OCI-LY1 (cell line): ENCODE measurements at regions not wholly inside any gene's neighbourhood (a gene's known extent, or its start where the extent isn't known, plus 50 kb on each side); places are given as distances from the start of the nearest gene placed in this dataset.

ENCODE experiments used
- H2AFZ ChIP-seq: fragments of 200-600 bp; sonication (generic), shearing (Covaris generic); 2 replicates; pipeline ENCODE4 v1.6.0; 2014; ENCODE audit warnings: antibody characterized with exemption, mild to moderate bottlenecking, low read length
- H3F3A ChIP-seq: fragments of 200-600 bp; sonication (generic), shearing (Covaris generic); 2 replicates; pipeline ENCODE4 v1.6.0; 2014; ENCODE audit warnings: mild to moderate bottlenecking, antibody characterized with exemption, low read length, moderate library complexity; ENCODE audit not compliant: insufficient read depth
- H3K27ac ChIP-seq: fragments of 200-600 bp; sonication (generic); 2 replicates; pipeline ENCODE4 v1.5.1; 2014; ENCODE audit warnings: low read length, mixed run types, mild to moderate bottlenecking, low read depth; ENCODE audit not compliant: poor library complexity, severe bottlenecking
- H3K27me3 ChIP-seq: fragments of 200-600 bp; sonication (generic); 2 replicates; pipeline ENCODE4 v1.6.0; 2014; ENCODE audit warnings: antibody characterized with exemption, mild to moderate bottlenecking, low read length, moderate library complexity; ENCODE audit not compliant: insufficient read depth
- H3K36me3 ChIP-seq: fragments of 200-600 bp; sonication (generic); 2 replicates; pipeline ENCODE4 v1.6.1; 2014; ENCODE audit warnings: mild to moderate bottlenecking, antibody characterized with exemption, low read length, moderate library complexity, mixed read lengths; ENCODE audit not compliant: insufficient read depth
- H3K4me1 ChIP-seq: fragments of 200-600 bp; sonication (generic); 2 replicates; pipeline ENCODE4 v1.5.1; 2014; ENCODE audit warnings: mild to moderate bottlenecking, low read length, moderate library complexity; ENCODE audit not compliant: insufficient read depth, severe bottlenecking
- H3K4me2 ChIP-seq: fragments of 200-600 bp; sonication (generic), shearing (Covaris generic); 2 replicates; pipeline ENCODE4 v1.6.1; 2014; ENCODE audit warnings: low read length
- H3K4me3 ChIP-seq: fragments of 200-600 bp; sonication (generic); 2 replicates; pipeline ENCODE4 v1.5.1; 2014; ENCODE audit warnings: low read length, low read depth, mild to moderate bottlenecking, mixed read lengths; ENCODE audit not compliant: poor library complexity, severe bottlenecking
- H3K79me2 ChIP-seq: fragments of 200-600 bp; shearing (Covaris generic); 2 replicates; pipeline ENCODE4 v1.6.1; 2016; ENCODE audit warnings: mixed run types, low read length, mixed read lengths; ENCODE audit not compliant: insufficient read depth
- H3K9ac ChIP-seq: fragments of 200-600 bp; sonication (generic), shearing (Covaris generic); 2 replicates; pipeline ENCODE4 v1.6.1; 2014; ENCODE audit warnings: mild to moderate bottlenecking, low read length, mixed read lengths
- H3K9me2 ChIP-seq: fragments of 200-600 bp; sonication (generic), shearing (Covaris generic); 2 replicates; pipeline ENCODE4 v1.6.1; 2014; ENCODE audit warnings: low read depth, mild to moderate bottlenecking, low read length, mixed read lengths
- H3K9me3 ChIP-seq: fragments of 200-600 bp; shearing (Covaris generic); 2 replicates; pipeline ENCODE4 v1.6.1; 2014; ENCODE audit warnings: low read length, mixed read lengths
- H4K20me1 ChIP-seq: fragments of 200-600 bp; sonication (generic), shearing (Covaris generic); 2 replicates; pipeline ENCODE4 v1.6.0; 2016; ENCODE audit warnings: mild to moderate bottlenecking, low read length; ENCODE audit not compliant: insufficient read depth
- CTCF ChIP-seq: fragments of 200-600 bp; sonication (generic), shearing (Covaris generic); IDR thresholded peaks from 2 replicates; pipeline ENCODE4 v1.5.1; 2017; ENCODE audit warnings: mild to moderate bottlenecking, antibody characterized with exemption, low read length, moderate library complexity, mixed read lengths
- EZH2 ChIP-seq: fragments of 200-600 bp; sonication (generic), shearing (Covaris generic); IDR thresholded peaks from 2 replicates; pipeline ENCODE4 v1.8.0; 2017; ENCODE audit warnings: borderline replicate concordance, mixed run types, mild to moderate bottlenecking, antibody characterized with exemption, low read length, moderate library complexity, mixed read lengths

- no peaks in the 10 kb centered on the region for H3K79me2 ChIP-seq
- H3K27me3 ChIP-seq: no peaks in the 10 kb centered on the region
- H3K4me1 ChIP-seq: no peaks in the 10 kb centered on the region
- TF ChIP-seq EZH2: no peak
- TF ChIP-seq CTCF: no peak
- no peak overlapping the region for H2AFZ ChIP-seq
- no peaks in the 10 kb centered on the region for H3K9me3 ChIP-seq
- no peaks in the 10 kb centered on the region for H3K36me3 ChIP-seq
- H3K9ac ChIP-seq: no peak overlapping the region
- H4K20me1 ChIP-seq: no peaks in the 10 kb centered on the region
- no peak overlapping the region for H3K4me3 ChIP-seq
- H3K9me2 ChIP-seq: no peaks in the 10 kb centered on the region
- H3K4me2 ChIP-seq: no peak overlapping the region
- H3F3A ChIP-seq: no peaks in the 10 kb centered on the region
- H3K27ac ChIP-seq: no peak overlapping the region
Measured at GRCh38 chr18:43193336-43193735, 77.9 kb upstream of the RIT2 start.

GRCh38 chr18:43192408-43192807, 76.9 kb upstream of the RIT2 start:
- no peaks in the 10 kb centered on the region for H3K9me3 ChIP-seq

GRCh38 chr18:43181711-43182110, 66.2 kb upstream of the RIT2 start:
- no peaks in the 10 kb centered on the region for H3K79me2 ChIP-seq
- no peak overlapping the region for H3K4me3 ChIP-seq
- H3K27ac ChIP-seq: no peak overlapping the region
- no peaks in the 10 kb centered on the region for H4K20me1 ChIP-seq
- H3K4me2 ChIP-seq: no peak overlapping the region
- no peak overlapping the region for H2AFZ ChIP-seq
- no peaks in the 10 kb centered on the region for H3F3A ChIP-seq
- TF ChIP-seq EZH2 (no peak), CTCF (no peak)
- no peak overlapping the region for H3K9ac ChIP-seq
- no peaks in the 10 kb centered on the region for H3K27me3 ChIP-seq
- H3K4me1 ChIP-seq: no peaks in the 10 kb centered on the region
- no peaks in the 10 kb centered on the region for H3K9me3 ChIP-seq
- no peaks in the 10 kb centered on the region for H3K9me2 ChIP-seq
- H3K36me3 ChIP-seq: no peaks in the 10 kb centered on the region

More at GRCh38 chr18:43192408-43192807, 76.9 kb upstream of the RIT2 start:
- H3K4me1 ChIP-seq: no peaks in the 10 kb centered on the region
- no peaks in the 10 kb centered on the region for H3K79me2 ChIP-seq
- no peaks in the 10 kb centered on the region for H3K27me3 ChIP-seq
- no peak for TF ChIP-seq EZH2
- TF ChIP-seq CTCF: no peak
- H4K20me1 ChIP-seq: no peaks in the 10 kb centered on the region
- H3K4me3 ChIP-seq: no peak overlapping the region
- H3K9me2 ChIP-seq: no peaks in the 10 kb centered on the region
- no peaks in the 10 kb centered on the region for H3K36me3 ChIP-seq
- H3F3A ChIP-seq: no peaks in the 10 kb centered on the region
- no peak overlapping the region for H2AFZ ChIP-seq
- H3K4me2 ChIP-seq: no peak overlapping the region
- H3K9ac ChIP-seq: no peak overlapping the region
- no peak overlapping the region for H3K27ac ChIP-seq
